HepG2 (cell line): ENCODE measurements at regions not wholly inside any gene's neighbourhood (a gene's known extent, or its start where the extent isn't known, plus 50 kb on each side); places are given as distances from the start of the nearest gene placed in this dataset.
"Not testable (repeated sequence)": the region's sequence is repeated elsewhere in the genome, so short reads cannot be mapped to it uniquely, and the experiment has no call there.

ENCODE experiments used
- ATAC-seq: fragments of 200-7000 bp; cut with Tn5 transposase; 3 replicates; pipeline ENCODE4 v1.9.1; 2020; ENCODE audit warnings: mild to moderate bottlenecking, moderate library complexity
- BruUV-seq: library from RNA; stranded (reverse); fragments of 400-500 nt; replicated peaks from 2 replicates; lab custom pipeline; 2021; lab: Mats Ljungman, UMichigan
- CTCF ChIA-PET: fragments of 300-600 bp; formaldehyde crosslinking; extraction: SDS; loops from one replicate; lab custom pipeline; 2021; ENCODE audit warnings: low total read pairs, inconsistent platforms, low intra/inter-chr PET ratio; lab: Yijun Ruan, JAX
- POLR2A ChIA-PET: fragments of 350-600 bp; sonication (Branson Sonifier 250); formaldehyde crosslinking; loops from one replicate; lab custom pipeline; 2020; ENCODE audit warnings: antibody characterized with exemption, inconsistent platforms; lab: Yijun Ruan, JAX
- DNase-seq: peaks from one replicate; pipeline ENCODE4 v3.0.0-alpha.2; 2015; ENCODE audit warnings: low spot score
- FAIRE-seq: peaks from 3 replicates; lab custom pipeline; 2011; peaks lifted over from hg19 to GRCh38; lab: Jason Lieb, UNC
- H2AFZ ChIP-seq: one replicate; pipeline ENCODE4 v1.6.1; 2011; ENCODE audit warnings: low read length, inconsistent platforms
- H3K27ac ChIP-seq: fragments of 300-600 bp; 3 replicates; pipeline ENCODE4 v1.8.0; 2011; ENCODE audit warnings: mixed run types, mild to moderate bottlenecking, mixed read lengths, low read length, inconsistent platforms; ENCODE audit not compliant: insufficient read depth; ENCODE audit errors: extremely low read length
- H3K27me3 ChIP-seq, 2 experiments: fragments of 200-600 bp in 1 of 2; 2 replicates in 1 of 2; 3 replicates in 1 of 2; pipeline versions ENCODE4 v1.6.0 to v1.8.0; 2011; ENCODE audit warnings: low read length in 2 of 2, mild to moderate bottlenecking in 2 of 2, moderate library complexity in 2 of 2, inconsistent platforms in 1 of 2; ENCODE audit not compliant: insufficient read depth in 2 of 2, control insufficient read depth in 1 of 2
- H3K36me3 ChIP-seq, 2 experiments: fragments of 200-600 bp in 1 of 2; replicated peaks in 1 of 2; 2 replicates in 1 of 2; 3 replicates in 1 of 2; pipeline versions ENCODE4 v1.5.1 to v1.8.0; 2011; ENCODE audit warnings: low read length in 2 of 2, inconsistent platforms in 1 of 2; ENCODE audit not compliant: insufficient read depth in 2 of 2, control insufficient read depth in 1 of 2
- H3K4me1 ChIP-seq: 2 replicates; pipeline ENCODE4 v1.5.1; 2012; ENCODE audit warnings: low read length, inconsistent platforms; ENCODE audit not compliant: insufficient read depth
- H3K4me2 ChIP-seq: 2 replicates; pipeline ENCODE4 v1.6.0; 2011; ENCODE audit warnings: low read depth, low read length, inconsistent platforms
- H3K4me3 ChIP-seq, 3 experiments: fragments of 200-600 bp in 1 of 3; sonication (generic), shearing (Covaris generic) in 1 of 3; replicated peaks in 1 of 3; 2 replicates each; pipeline ENCODE4 v1.5.1; 2011 to 2016; ENCODE audit warnings: low read length in 3 of 3, inconsistent platforms in 2 of 3, low read depth in 2 of 3, mild to moderate bottlenecking in 2 of 3, control low read depth in 1 of 3, mixed read lengths in 1 of 3; ENCODE audit not compliant: insufficient read depth in 1 of 3
- H3K79me2 ChIP-seq: one replicate; pipeline ENCODE4 v1.6.1; 2011; ENCODE audit warnings: low read length, inconsistent platforms; ENCODE audit not compliant: insufficient read depth
- H3K9ac ChIP-seq: 2 replicates; pipeline ENCODE4 v1.6.0; 2011; ENCODE audit warnings: mild to moderate bottlenecking, low read depth, low read length, inconsistent platforms; ENCODE audit not compliant: insufficient read depth
- H3K9me3 ChIP-seq: 2 replicates; pipeline ENCODE4 v1.5.1; 2012; ENCODE audit warnings: mild to moderate bottlenecking, low read length
- H4K20me1 ChIP-seq: 2 replicates; pipeline ENCODE4 v1.6.0; 2011; ENCODE audit warnings: inconsistent platforms, mild to moderate bottlenecking, low read length, moderate library complexity; ENCODE audit not compliant: insufficient read depth
- E2F1 ChIP-seq: sonication (generic); formaldehyde crosslinking; IDR thresholded peaks from 2 replicates; pipeline ENCODE4 v1.5.0; 2020; ENCODE audit warnings: missing genetic modification reagents
- FOXK1 ChIP-seq: sonication (generic); formaldehyde crosslinking; IDR thresholded peaks from 2 replicates; pipeline ENCODE4 v1.4.0; 2020; ENCODE audit warnings: low read depth, missing genetic modification reagents, borderline replicate concordance
- HMG20A ChIP-seq: IDR thresholded peaks from 2 replicates; pipeline ENCODE4 v1.6.1; 2016; ENCODE audit warnings: borderline replicate concordance
- RXRA ChIP-seq: sonication (generic); formaldehyde crosslinking; IDR thresholded peaks from 2 replicates; pipeline ENCODE4 v1.5.1; 2020; ENCODE audit warnings: missing genetic modification reagents
- SOX5 ChIP-seq: IDR thresholded peaks from 2 replicates; pipeline ENCODE4 v1.6.1; 2016; ENCODE audit warnings: borderline replicate concordance
- ZNF558 ChIP-seq: sonication (generic); formaldehyde crosslinking; IDR thresholded peaks from 2 replicates; pipeline ENCODE4 v1.9.0; 2022; ENCODE audit warnings: mild to moderate bottlenecking, missing genetic modification reagents, borderline replicate concordance
- WGBS: methylation state at CpG from one replicate; pipeline ENCODE4 v1.1.6; 2017; ENCODE audit warnings: low lambda C conversion rate; 5-methylcytosine and 5-hydroxymethylcytosine counted together
- in situ Hi-C: cut with HindIII; loops from 2 replicates; pipeline ENCODE4 v1.10.0; 2017; ENCODE audit warnings: low pct_unique_long_range_greater_than_20kb; ENCODE audit not compliant: extremely low pct_ligation_motif_present
- intact Hi-C: fragments of 100-400 bp; cut with micrococcal nuclease; formaldehyde crosslinking; loops from one replicate; pipeline ENCODE4 v1.10.0; 2022; ENCODE audit not compliant: unreplicated experiment
- TF ChIP-seq, protein P1 (sequence below): sonication (generic); formaldehyde crosslinking; IDR thresholded peaks from 2 replicates; pipeline ENCODE4 v1.4.0; 2020; ENCODE audit warnings: missing genetic modification reagents

- TF ChIP-seq, protein P1, sequence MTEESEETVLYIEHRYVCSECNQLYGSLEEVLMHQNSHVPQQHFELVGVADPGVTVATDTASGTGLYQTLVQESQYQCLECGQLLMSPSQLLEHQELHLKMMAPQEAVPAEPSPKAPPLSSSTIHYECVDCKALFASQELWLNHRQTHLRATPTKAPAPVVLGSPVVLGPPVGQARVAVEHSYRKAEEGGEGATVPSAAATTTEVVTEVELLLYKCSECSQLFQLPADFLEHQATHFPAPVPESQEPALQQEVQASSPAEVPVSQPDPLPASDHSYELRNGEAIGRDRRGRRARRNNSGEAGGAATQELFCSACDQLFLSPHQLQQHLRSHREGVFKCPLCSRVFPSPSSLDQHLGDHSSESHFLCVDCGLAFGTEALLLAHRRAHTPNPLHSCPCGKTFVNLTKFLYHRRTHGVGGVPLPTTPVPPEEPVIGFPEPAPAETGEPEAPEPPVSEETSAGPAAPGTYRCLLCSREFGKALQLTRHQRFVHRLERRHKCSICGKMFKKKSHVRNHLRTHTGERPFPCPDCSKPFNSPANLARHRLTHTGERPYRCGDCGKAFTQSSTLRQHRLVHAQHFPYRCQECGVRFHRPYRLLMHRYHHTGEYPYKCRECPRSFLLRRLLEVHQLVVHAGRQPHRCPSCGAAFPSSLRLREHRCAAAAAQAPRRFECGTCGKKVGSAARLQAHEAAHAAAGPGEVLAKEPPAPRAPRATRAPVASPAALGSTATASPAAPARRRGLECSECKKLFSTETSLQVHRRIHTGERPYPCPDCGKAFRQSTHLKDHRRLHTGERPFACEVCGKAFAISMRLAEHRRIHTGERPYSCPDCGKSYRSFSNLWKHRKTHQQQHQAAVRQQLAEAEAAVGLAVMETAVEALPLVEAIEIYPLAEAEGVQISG (CRISPR knock-in tag): no peak
- TF ChIP-seq FOXK1 (CRISPR knock-in tag) (no peak), SOX5 (CRISPR knock-in tag) (no peak), HMG20A (CRISPR knock-in tag) (no peak), RXRA (CRISPR knock-in tag) (no peak), E2F1 (CRISPR knock-in tag) (no peak), ZNF558 (CRISPR knock-in tag) (no peak)
These were observed 165.4 kb upstream of the KCNH8 start (continued) for GRCh38 chr3:18982920-18983319.

DNA sequence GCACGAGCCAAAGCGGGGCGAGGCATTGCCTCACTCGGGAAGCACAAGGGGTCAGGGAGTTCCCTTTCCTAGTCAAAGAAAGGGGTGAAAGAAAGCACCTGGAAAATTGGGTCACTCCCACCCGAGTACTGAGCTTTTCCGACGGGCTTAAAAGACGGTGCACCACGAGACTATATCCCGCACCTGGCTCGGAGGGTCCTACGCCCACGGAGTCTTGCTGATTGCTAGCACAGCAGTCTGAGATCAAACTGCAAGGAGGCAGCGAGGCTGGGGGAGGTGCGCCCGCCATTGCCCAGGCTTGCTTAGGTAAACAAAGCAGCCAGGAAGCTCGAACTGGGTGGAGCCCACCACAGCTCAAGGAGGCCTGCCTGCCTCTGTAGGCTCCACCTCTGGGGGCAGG is 172.2 kb upstream of the KCNH8 start:
- ATAC-seq, H4K20me1 ChIP-seq, CTCF ChIA-PET, H3K36me3 ChIP-seq, DNase-seq, H3K27ac ChIP-seq, H3K79me2 ChIP-seq, FAIRE-seq, H3K27me3 ChIP-seq, intact Hi-C loops, H3K4me2 ChIP-seq, H2AFZ ChIP-seq, H3K9ac ChIP-seq, H3K4me3 ChIP-seq, BruUV-seq, POLR2A ChIA-PET, H3K4me1 ChIP-seq, H3K9me3 ChIP-seq: not testable (repeated sequence)
- in situ Hi-C loops: loop anchor here (25.0 kb wide), 1 partner anchor 414 kb away; no protein-coding TSS in a partner anchor
- 49% methylated on average over 14 of the region's 17 CpGs for WGBS
